ENCODE measurements at regions not wholly inside any gene's neighbourhood (a gene's known extent, or its start where the extent isn't known, plus 50 kb on each side); places are given as distances from the start of the nearest gene placed in this dataset.

GRCh38 chr12:89239534-89239933 lies 112.8 kb downstream of the DUSP6 start:
- no peak for TF ChIP-seq CTCF (IDR thresholded peaks at IDR 0.05; ENCODE audit: insufficient read depth in 1 of 2, low read depth in 1 of 2, low read length in 1 of 2, severe bottlenecking in 1 of 2, unreplicated experiment in 1 of 2)
- DNase-seq: no peak
- no TSS peak for BruUV-seq (replicated peaks)
- intact Hi-C loops (cut with micrococcal nuclease; ENCODE audit: unreplicated experiment): no loop called here
- Mint-ChIP-seq H3K9me3 (ENCODE audit: unreplicated experiment) (peaks cover 12% of the 10 kb centered on the region), H3K27me3 (ENCODE audit: insufficient read depth, unreplicated experiment) (peaks cover 4% of the 10 kb centered on the region), H3K27ac (ENCODE audit: unreplicated experiment) (no peak overlapping the region), H3K36me3 (ENCODE audit: insufficient read depth, unreplicated experiment) (no peaks in the 10 kb centered on the region), H3K4me3 (ENCODE audit: unreplicated experiment) (no peak overlapping the region), H3K4me1 (ENCODE audit: low read depth, unreplicated experiment) (peaks cover 22% of the 10 kb centered on the region)
- Histone ChIP-seq H3K4me3 (ENCODE audit: low read depth, low read length) (no peak overlapping the region), H3K36me3 (ENCODE audit: control insufficient read depth, insufficient read depth, low read length) (no peaks in the 10 kb centered on the region), H3K4me1 (peaks cover 11% of the 10 kb centered on the region; the same call in 1 of the 2 replicates), H3K27me3 (replicated peaks; ENCODE audit: control insufficient read depth, insufficient read depth, low read length) (no peaks in the 10 kb centered on the region), H3K9me3 (peaks cover 5% of the 10 kb centered on the region; the same call in 1 of the 2 replicates)
- ChIA-PET POLR2A (no interaction called here), CTCF (no interaction called here)

DNA sequence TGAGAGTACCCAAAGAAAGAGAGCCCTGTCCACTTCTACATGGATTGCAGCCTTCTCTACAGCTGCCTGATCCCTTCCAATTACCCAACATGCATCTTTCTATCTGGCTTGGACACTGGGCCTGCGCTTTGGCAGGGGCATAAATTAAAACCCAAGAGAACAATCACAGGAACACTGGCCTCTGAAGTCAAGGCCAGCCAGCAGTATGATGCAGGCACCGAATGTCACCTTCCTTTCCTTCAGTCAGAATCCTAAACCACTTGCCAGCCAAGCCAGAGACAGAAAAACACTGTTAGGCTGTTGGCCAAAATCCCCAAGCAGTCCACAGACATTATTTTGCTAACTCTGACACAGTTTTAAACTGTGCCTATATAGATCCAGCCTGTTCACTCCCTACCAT lies 113.7 kb downstream of the DUSP6 start:
- H3K9me3 ChIP-seq: peaks cover 5% of the 10 kb centered on the region; the same call in 1 of the 2 replicates
- peaks cover 12% of the 10 kb centered on the region for H3K9me3 Mint-ChIP-seq (ENCODE audit: unreplicated experiment)
- H3K27ac Mint-ChIP-seq (ENCODE audit: unreplicated experiment): no peak overlapping the region
- H3K27me3 Mint-ChIP-seq (ENCODE audit: insufficient read depth, unreplicated experiment): no peaks in the 10 kb centered on the region
- no peak for TF ChIP-seq CTCF (IDR thresholded peaks at IDR 0.05; ENCODE audit: insufficient read depth in 1 of 2, low read depth in 1 of 2, low read length in 1 of 2, severe bottlenecking in 1 of 2, unreplicated experiment in 1 of 2)
- no peak overlapping the region for H3K4me3 ChIP-seq (ENCODE audit: low read depth, low read length)
- H3K4me1 ChIP-seq: peaks cover 11% of the 10 kb centered on the region; the same call in 1 of the 2 replicates
- no peak overlapping the region for H3K4me3 Mint-ChIP-seq (ENCODE audit: unreplicated experiment)
- H3K27me3 ChIP-seq (replicated peaks; ENCODE audit: control insufficient read depth, insufficient read depth, low read length): no peaks in the 10 kb centered on the region
- ChIA-PET POLR2A (no interaction called here), CTCF (no interaction called here)
- no peaks in the 10 kb centered on the region for H3K36me3 ChIP-seq (ENCODE audit: control insufficient read depth, insufficient read depth, low read length)
- no TSS peak for BruUV-seq (replicated peaks)
- intact Hi-C loops (cut with micrococcal nuclease; ENCODE audit: unreplicated experiment): no loop called here
- H3K4me1 Mint-ChIP-seq (ENCODE audit: low read depth, unreplicated experiment): peaks cover 22% of the 10 kb centered on the region
- DNase-seq: no peak
- H3K36me3 Mint-ChIP-seq (ENCODE audit: insufficient read depth, unreplicated experiment): no peaks in the 10 kb centered on the region

DNA sequence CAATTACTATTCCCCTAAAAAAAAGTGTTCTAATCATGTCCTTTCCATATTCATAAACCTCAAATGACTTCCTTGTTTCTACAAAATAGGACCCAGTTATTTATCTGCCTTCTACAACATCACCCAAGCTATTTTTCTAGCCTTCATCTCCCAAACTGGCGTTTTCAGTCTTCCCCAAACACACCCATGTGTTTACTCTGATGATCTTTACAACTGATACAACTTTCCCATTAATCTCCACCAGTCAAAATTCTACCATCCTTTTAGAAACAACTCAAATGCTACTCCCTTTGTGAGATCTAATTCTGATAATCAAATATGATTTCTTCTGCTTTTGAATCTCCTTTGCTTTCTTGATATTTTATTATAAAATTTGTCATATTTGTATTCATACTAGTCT lies 114.5 kb downstream of the DUSP6 start:
- intact Hi-C loops (cut with micrococcal nuclease; ENCODE audit: unreplicated experiment): no loop called here
- no peaks in the 10 kb centered on the region for H3K27me3 Mint-ChIP-seq (ENCODE audit: insufficient read depth, unreplicated experiment)
- Histone ChIP-seq H3K36me3 (ENCODE audit: control insufficient read depth, insufficient read depth, low read length) (no peaks in the 10 kb centered on the region), H3K27me3 (replicated peaks; ENCODE audit: control insufficient read depth, insufficient read depth, low read length) (no peaks in the 10 kb centered on the region), H3K9me3 (peaks cover 5% of the 10 kb centered on the region; the same call in 1 of the 2 replicates), H3K4me3 (ENCODE audit: low read depth, low read length) (no peak overlapping the region), H3K4me1 (peaks cover 11% of the 10 kb centered on the region; the same call in 1 of the 2 replicates)
- no peak for TF ChIP-seq CTCF (IDR thresholded peaks at IDR 0.05; ENCODE audit: insufficient read depth in 1 of 2, low read depth in 1 of 2, low read length in 1 of 2, severe bottlenecking in 1 of 2, unreplicated experiment in 1 of 2)
- no peak overlapping the region for H3K4me3 Mint-ChIP-seq (ENCODE audit: unreplicated experiment)
- H3K27ac Mint-ChIP-seq (ENCODE audit: unreplicated experiment): no peak overlapping the region
- no TSS peak for BruUV-seq (replicated peaks)
- POLR2A ChIA-PET: no interaction called here
- H3K4me1 Mint-ChIP-seq (ENCODE audit: low read depth, unreplicated experiment): peaks cover 22% of the 10 kb centered on the region
- no peaks in the 10 kb centered on the region for H3K36me3 Mint-ChIP-seq (ENCODE audit: insufficient read depth, unreplicated experiment)
- DNase-seq: no peak
- CTCF ChIA-PET: no interaction called here
- peaks cover 12% of the 10 kb centered on the region for H3K9me3 Mint-ChIP-seq (ENCODE audit: unreplicated experiment)

Data from Caco-2 (cell line).